Tibial nerve (tissue), 4 donors: ENCODE measurements at regions not wholly inside any gene's neighbourhood (a gene's known extent, or its start where the extent isn't known, plus 50 kb on each side); places are given as distances from the start of the nearest gene placed in this dataset.

Source experiments
- CTCF ChIP-seq, 5 experiments: fragments of 200-600 bp in 3 of 5; fragments of 450-650 bp in 2 of 5; sonication (generic) in 3 of 5; IDR thresholded peaks; one replicate each; pipeline ENCODE4 v1.5.1; 2016 to 2019; ENCODE audit warnings: antibody characterized with exemption in 5 of 5, mild to moderate bottlenecking in 3 of 5, moderate library complexity in 2 of 5
- EP300 ChIP-seq, 2 donors: sonication (generic); formaldehyde crosslinking; IDR thresholded peaks; one replicate each; pipeline ENCODE4 v1.6.1; 2017; ENCODE audit warnings: antibody characterized with exemption in 2 of 2, mild to moderate bottlenecking in 1 of 2
- POLR2A ChIP-seq, 2 donors: fragments of 450-650 bp; IDR thresholded peaks; one replicate each; pipeline ENCODE4 v1.6.1; 2017; ENCODE audit warnings: antibody characterized with exemption in 2 of 2, mild to moderate bottlenecking in 2 of 2, moderate library complexity in 2 of 2

- TF ChIP-seq CTCF (IDR thresholded peaks at IDR 0.05) (no peak), POLR2A (IDR thresholded peaks at IDR 0.05) (no peak), EP300 (IDR thresholded peaks at IDR 0.05) (no peak)
Observed at GRCh38 chr6:114600381-114600780, 257.6 kb upstream of the HS3ST5 start.
